Hepatocyte (in vitro differentiated cells): ENCODE measurements at regions not wholly inside any gene's neighbourhood (a gene's known extent, or its start where the extent isn't known, plus 50 kb on each side); places are given as distances from the start of the nearest gene placed in this dataset.

ENCODE experiments used
- EZH2 ChIP-seq: fragments of 200-600 bp; sonication (generic); IDR thresholded peaks from 2 replicates; pipeline ENCODE4 v1.6.1; 2016; ENCODE audit warnings: antibody characterized with exemption, mild to moderate bottlenecking, borderline replicate concordance
- TF ChIP-seq, protein P1 (sequence below): fragments of 200-600 bp; sonication (generic); IDR thresholded peaks from 2 replicates; pipeline ENCODE4 v1.5.1; 2016; ENCODE audit warnings: antibody characterized with exemption, mild to moderate bottlenecking; ENCODE audit not compliant: poor library complexity

DNA sequence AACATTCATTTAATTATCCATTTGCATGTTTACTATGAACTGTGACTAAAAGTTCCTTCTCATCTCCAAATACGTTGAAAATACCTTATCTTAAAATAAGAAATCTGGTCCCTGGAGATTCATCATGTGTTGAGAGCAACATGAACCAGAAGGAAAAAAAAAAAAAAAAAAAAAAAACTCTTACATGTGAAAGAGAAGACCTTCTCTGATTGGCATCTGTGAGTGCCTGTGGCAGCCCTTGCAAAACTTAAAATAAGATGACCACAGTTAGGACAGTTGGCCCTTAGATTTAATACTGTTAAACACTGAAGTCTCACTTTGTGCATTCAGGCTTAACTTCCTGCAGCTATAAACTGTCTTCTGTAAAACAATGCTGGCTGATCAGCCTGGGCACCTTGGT is 1395.2 kb upstream of the ADGRL4 start:
- TF ChIP-seq, protein P1, sequence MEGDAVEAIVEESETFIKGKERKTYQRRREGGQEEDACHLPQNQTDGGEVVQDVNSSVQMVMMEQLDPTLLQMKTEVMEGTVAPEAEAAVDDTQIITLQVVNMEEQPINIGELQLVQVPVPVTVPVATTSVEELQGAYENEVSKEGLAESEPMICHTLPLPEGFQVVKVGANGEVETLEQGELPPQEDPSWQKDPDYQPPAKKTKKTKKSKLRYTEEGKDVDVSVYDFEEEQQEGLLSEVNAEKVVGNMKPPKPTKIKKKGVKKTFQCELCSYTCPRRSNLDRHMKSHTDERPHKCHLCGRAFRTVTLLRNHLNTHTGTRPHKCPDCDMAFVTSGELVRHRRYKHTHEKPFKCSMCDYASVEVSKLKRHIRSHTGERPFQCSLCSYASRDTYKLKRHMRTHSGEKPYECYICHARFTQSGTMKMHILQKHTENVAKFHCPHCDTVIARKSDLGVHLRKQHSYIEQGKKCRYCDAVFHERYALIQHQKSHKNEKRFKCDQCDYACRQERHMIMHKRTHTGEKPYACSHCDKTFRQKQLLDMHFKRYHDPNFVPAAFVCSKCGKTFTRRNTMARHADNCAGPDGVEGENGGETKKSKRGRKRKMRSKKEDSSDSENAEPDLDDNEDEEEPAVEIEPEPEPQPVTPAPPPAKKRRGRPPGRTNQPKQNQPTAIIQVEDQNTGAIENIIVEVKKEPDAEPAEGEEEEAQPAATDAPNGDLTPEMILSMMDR, result no peak
- no peak for TF ChIP-seq EZH2
